Heart right ventricle (tissue), 16 donors: ENCODE measurements at regions not wholly inside any gene's neighbourhood (a gene's known extent, or its start where the extent isn't known, plus 50 kb on each side); places are given as distances from the start of the nearest gene placed in this dataset.
A peak's percentile ranks its signal among the peaks of the same experiment; 100 is the strongest.

Experiments
- ATAC-seq, 8 donors: fragments of 200-7000 bp; cut with Tn5 transposase; one replicate each; pipeline ENCODE4 v1.9.1; 2020; ENCODE audit warnings: mild to moderate bottlenecking in 8 of 8, moderate library complexity in 8 of 8, moderate number of reproducible peaks in 1 of 8
- DNase-seq, 2 donors: peaks; one replicate each; pipeline ENCODE4 v3.0.0-alpha.2; 2020
- H3K27ac ChIP-seq, 10 donors: fragments of 200-600 bp; sonication (generic) in 2 of 10; one replicate each; pipeline versions ENCODE4 v1.5.0 to v1.8.0; 2020 to 2022; ENCODE audit warnings: mild to moderate bottlenecking in 3 of 10
- H3K27me3 ChIP-seq, 7 donors: fragments of 200-600 bp; one replicate each; pipeline ENCODE4 v1.8.0; 2021 to 2022; ENCODE audit warnings: mild to moderate bottlenecking in 2 of 7
- H3K36me3 ChIP-seq, 9 donors: fragments of 200-600 bp; sonication (generic) in 1 of 9; one replicate each; pipeline versions ENCODE4 v1.5.0 to v1.8.0; 2020 to 2022; ENCODE audit warnings: mild to moderate bottlenecking in 2 of 9
- H3K4me1 ChIP-seq, 9 donors: fragments of 200-600 bp; sonication (generic) in 1 of 9; one replicate each; pipeline versions ENCODE4 v1.5.0 to v1.8.0; 2020 to 2022; ENCODE audit warnings: mild to moderate bottlenecking in 4 of 9
- H3K4me3 ChIP-seq, 10 donors: fragments of 200-600 bp; sonication (generic) in 2 of 10; one replicate each; pipeline versions ENCODE4 v1.5.0 to v1.8.0; 2020 to 2022; ENCODE audit warnings: mild to moderate bottlenecking in 7 of 10, moderate library complexity in 2 of 10
- H3K9me3 ChIP-seq, 11 donors: fragments of 200-600 bp in 10 of 11; sonication (generic) in 2 of 11; one replicate each; pipeline versions ENCODE4 v1.5.0 to v1.8.0; 2013 to 2022; ENCODE audit warnings: mild to moderate bottlenecking in 2 of 11, control low read depth in 1 of 11, moderate library complexity in 1 of 11
- CTCF ChIP-seq, 9 donors: fragments of 200-600 bp; sonication (generic) in 2 of 9; IDR thresholded peaks; one replicate each; pipeline versions ENCODE4 v1.5.0 to v1.8.0; 2021 to 2022; ENCODE audit warnings: antibody characterized with exemption in 9 of 9, mild to moderate bottlenecking in 5 of 9, moderate library complexity in 1 of 9
- WGBS, 2 donors: extraction: QIAGEN DNeasy Blood & Tissue Kit; methylation state at CpG; one replicate each; pipeline ENCODE4 v1.1.7; 2013; ENCODE audit warnings: inconsistent platforms in 1 of 2; 5-methylcytosine and 5-hydroxymethylcytosine counted together
- intact Hi-C, 10 donors: fragments of 100-400 bp; cut with DNase I; formaldehyde crosslinking; loops; one replicate each; pipeline versions ENCODE4 v1.11.1 to v1.14.2; 2022
- donor health status: Arrhythmogenic right ventricular cardiomyopathy.
- donor health status: ischemic (EF 13 %, LVEDD 7.1; RV severe dilation, severe dysfunction).
- donor health status: healthy with polysubstance abuse.
- donor health status: DM: no; HTN: yes; CAD: no.
- donor health status: DM: no; HTN: no; CAD: no.
- donor health status: ischemic (EF 25% LVEDD 6.9; RV normal size, moderate dysfunction).
- donor health status: ischemic (EF 25% LVEDD 5.7; RV mildly dilated, moderate dysfunction).
- donor health status: healthy.
- donor health status: DM: yes; HTN: yes; CAD: no.
- donor health status: Ischemic cardiomyopathy.
- donor health status: ischemic (EF 35%, LVEDD 5.7; RV mildly dilated, moderate dysfunction).
- donor health status: nonischemic (EF 11% LVEDD 7.7; RV severe dilation, severe dysfunction).
- donor health status: DM: yes; HTN: yes; CAD: no.
- donor health status: PGD.
- donor health status: ischemic (EF 29% LVEDD 5.4; RV normal size, mild dysfunction).
- donor health status: nonischemic (EF 23%, LVEDD 6.1; RV moderate dilation, normal function).

GRCh38 chr4:121526509-121526908 is 145.7 kb upstream of the QRFPR start:
- Histone ChIP-seq H3K27ac (no peak overlapping the region), H3K27me3 (no peaks in the 10 kb centered on the region), H3K4me3 (no peak overlapping the region), H3K9me3 (peaks cover 0 to 2% (median 0%) of the 10 kb centered on the region in 11 donors), H3K36me3 (no peaks in the 10 kb centered on the region), H3K4me1 (no peaks in the 10 kb centered on the region)
- intact Hi-C loops, result no loop called here
- TF ChIP-seq CTCF (IDR thresholded peaks at IDR 0.05), result no peak
- WGBS, 2 donors, result 55 to 79% methylated on average over 3 of the region's 3 CpGs
- no peak for DNase-seq
- peak in 2 of 8 donors; percentile 78 for ATAC-seq

GRCh38 chr4:121519236-121519838 is 138.5 kb upstream of the QRFPR start:
- no peak for TF ChIP-seq CTCF (IDR thresholded peaks at IDR 0.05)
- WGBS, 2 donors, result 81 to 84% methylated on average over 6 of the region's 6 CpGs
- no peak overlapping the region for H3K27ac ChIP-seq
- ATAC-seq, result peak in 1 of 8 donors; percentile 56
- H3K9me3 ChIP-seq, result peaks cover 0 to 7% (median 0%) of the 10 kb centered on the region in 11 donors
- intact Hi-C loops, result no loop called here
- no peak overlapping the region for H3K4me3 ChIP-seq
- H3K36me3 ChIP-seq, result no peaks in the 10 kb centered on the region
- DNase-seq, result no peak
- H3K4me1 ChIP-seq, result no peaks in the 10 kb centered on the region
- no peaks in the 10 kb centered on the region for H3K27me3 ChIP-seq

- no peaks in the 10 kb centered on the region for H3K27me3 ChIP-seq
- H3K27ac ChIP-seq, result no peak overlapping the region
- no peaks in the 10 kb centered on the region for H3K4me1 ChIP-seq
- H3K4me3 ChIP-seq, result no peak overlapping the region
- DNase-seq (no peak), ATAC-seq (no peak)
- WGBS, 2 donors, result 78 to 85% methylated on average over 2 of the region's 2 CpGs
- peaks cover 0 to 7% (median 0%) of the 10 kb centered on the region in 11 donors for H3K9me3 ChIP-seq
- H3K36me3 ChIP-seq, result no peaks in the 10 kb centered on the region
- no peak for TF ChIP-seq CTCF (IDR thresholded peaks at IDR 0.05)
- intact Hi-C loops, result no loop called here
Measured at GRCh38 chr4:121517241-121517640, 136.4 kb upstream of the QRFPR start.

- WGBS, 2 donors, result 60 to 62% methylated on average over 10 of the region's 10 CpGs
- Histone ChIP-seq H3K27me3 (no peaks in the 10 kb centered on the region), H3K9me3 (no peaks in the 10 kb centered on the region), H3K4me1 (no peaks in the 10 kb centered on the region), H3K4me3 (no peak overlapping the region), H3K27ac (no peak overlapping the region), H3K36me3 (no peaks in the 10 kb centered on the region)
- no peak for ATAC-seq
- DNase-seq, result no peak
- TF ChIP-seq CTCF (IDR thresholded peaks at IDR 0.05), result no peak
- intact Hi-C loops, result no loop called here
Measured at GRCh38 chr4:121514443-121514842, 133.6 kb upstream of the QRFPR start.
